Mesothelial cell of epicardium (in vitro differentiated cells): ENCODE measurements at regions not wholly inside any gene's neighbourhood (a gene's known extent, or its start where the extent isn't known, plus 50 kb on each side); places are given as distances from the start of the nearest gene placed in this dataset.

Source experiments
- DNase-seq, 2 experiments: peaks; one replicate each; pipeline ENCODE4 v3.0.0; 2021; ENCODE audit warnings: low spot score in 2 of 2; ENCODE audit not compliant: unreplicated experiment in 2 of 2
- H3K27ac Mint-ChIP-seq: 2 replicates; pipeline ENCODE4 v1.8.0; 2021; ENCODE audit warnings: mixed read lengths
- H3K27me3 Mint-ChIP-seq: 2 replicates; pipeline ENCODE4 v1.8.0; 2021; ENCODE audit warnings: low read depth, mixed read lengths
- H3K36me3 Mint-ChIP-seq: 2 replicates; pipeline ENCODE4 v1.8.0; 2021; ENCODE audit warnings: mixed read lengths
- H3K4me1 Mint-ChIP-seq: 2 replicates; pipeline ENCODE4 v1.8.0; 2021; ENCODE audit warnings: mixed read lengths
- H3K4me3 Mint-ChIP-seq: 2 replicates; pipeline ENCODE4 v1.8.0; 2021; ENCODE audit warnings: mild to moderate bottlenecking, moderate library complexity, mixed read lengths
- H3K9me3 Mint-ChIP-seq: 2 replicates; pipeline ENCODE4 v1.8.0; 2021; ENCODE audit warnings: mixed read lengths
- TF ChIP-seq, protein P1 (sequence below): fragments of 200-600 bp; sonication (generic); IDR thresholded peaks from one replicate; pipeline ENCODE4 v1.5.0; 2021; ENCODE audit warnings: antibody characterized with exemption; ENCODE audit not compliant: unreplicated experiment

DNA sequence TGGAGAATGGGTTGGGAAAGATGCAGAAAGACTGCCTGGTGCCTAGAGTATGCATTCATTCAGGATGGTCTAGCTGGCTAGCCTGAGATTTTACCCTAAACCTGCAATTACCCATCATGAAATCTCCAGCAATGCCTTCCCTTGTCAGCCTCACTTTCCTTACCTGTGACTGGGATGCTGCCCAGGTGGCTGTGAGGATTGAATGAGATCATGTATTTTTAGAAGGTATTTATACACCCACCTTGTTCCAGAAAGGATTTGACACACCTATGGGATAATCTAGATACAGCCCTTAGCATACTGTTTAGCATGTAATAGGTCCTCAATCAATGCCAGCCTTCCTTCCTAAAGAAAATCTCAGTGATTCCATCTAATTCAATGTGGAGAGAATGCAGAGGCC is 561.4 kb downstream of the CDK5RAP2 start:
- no peaks in the 10 kb centered on the region for H3K4me1 Mint-ChIP-seq
- no peak for DNase-seq
- H3K36me3 Mint-ChIP-seq = no peaks in the 10 kb centered on the region
- H3K27ac Mint-ChIP-seq = no peak overlapping the region
- TF ChIP-seq, protein P1, sequence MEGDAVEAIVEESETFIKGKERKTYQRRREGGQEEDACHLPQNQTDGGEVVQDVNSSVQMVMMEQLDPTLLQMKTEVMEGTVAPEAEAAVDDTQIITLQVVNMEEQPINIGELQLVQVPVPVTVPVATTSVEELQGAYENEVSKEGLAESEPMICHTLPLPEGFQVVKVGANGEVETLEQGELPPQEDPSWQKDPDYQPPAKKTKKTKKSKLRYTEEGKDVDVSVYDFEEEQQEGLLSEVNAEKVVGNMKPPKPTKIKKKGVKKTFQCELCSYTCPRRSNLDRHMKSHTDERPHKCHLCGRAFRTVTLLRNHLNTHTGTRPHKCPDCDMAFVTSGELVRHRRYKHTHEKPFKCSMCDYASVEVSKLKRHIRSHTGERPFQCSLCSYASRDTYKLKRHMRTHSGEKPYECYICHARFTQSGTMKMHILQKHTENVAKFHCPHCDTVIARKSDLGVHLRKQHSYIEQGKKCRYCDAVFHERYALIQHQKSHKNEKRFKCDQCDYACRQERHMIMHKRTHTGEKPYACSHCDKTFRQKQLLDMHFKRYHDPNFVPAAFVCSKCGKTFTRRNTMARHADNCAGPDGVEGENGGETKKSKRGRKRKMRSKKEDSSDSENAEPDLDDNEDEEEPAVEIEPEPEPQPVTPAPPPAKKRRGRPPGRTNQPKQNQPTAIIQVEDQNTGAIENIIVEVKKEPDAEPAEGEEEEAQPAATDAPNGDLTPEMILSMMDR = no peak
- H3K27me3 Mint-ChIP-seq = peaks cover 47% of the 10 kb centered on the region
- peaks cover 4% of the 10 kb centered on the region for H3K9me3 Mint-ChIP-seq
- H3K4me3 Mint-ChIP-seq = no peak overlapping the region

DNA sequence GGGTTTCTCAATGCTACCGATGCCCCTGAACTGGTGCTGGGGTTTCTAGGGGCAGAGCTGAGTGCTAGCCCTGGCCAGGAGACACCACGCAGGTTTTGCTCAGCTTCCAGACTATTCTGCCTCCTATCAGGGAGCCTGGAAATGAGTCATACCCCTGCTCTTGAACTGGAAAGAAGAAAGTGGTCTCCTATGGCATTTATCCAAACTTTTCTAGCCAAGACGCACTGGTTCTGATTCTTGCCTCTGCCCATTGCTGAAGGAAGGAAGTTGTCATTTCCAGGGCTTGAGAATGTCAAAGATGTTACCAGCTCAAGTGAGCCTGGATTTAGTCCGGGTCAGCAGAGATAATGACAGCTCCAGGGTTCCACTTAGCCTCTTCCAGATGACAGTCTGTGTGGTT is 561.9 kb downstream of the CDK5RAP2 start:
- peaks cover 4% of the 10 kb centered on the region for H3K9me3 Mint-ChIP-seq

DNA sequence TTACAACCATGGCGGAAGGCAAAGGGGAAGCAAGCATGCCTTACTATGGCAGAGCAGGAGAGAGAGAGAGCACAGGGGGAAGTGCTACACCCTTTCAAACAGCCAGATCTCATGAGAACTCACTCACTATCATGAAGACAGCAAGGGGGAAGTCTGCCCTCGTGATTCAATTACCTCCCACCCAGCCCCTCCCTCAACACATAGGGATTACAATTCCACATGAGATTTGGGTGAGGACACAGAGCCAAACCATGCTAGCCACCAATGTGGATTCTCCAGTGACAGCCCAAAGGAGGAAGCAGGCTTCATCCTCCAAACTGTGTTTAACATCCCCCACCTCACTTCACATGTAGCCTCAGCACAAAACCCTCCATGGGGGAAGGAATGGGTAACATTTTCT is 563.7 kb downstream of the CDK5RAP2 start:
- Mint-ChIP-seq H3K27me3 (peaks cover 63% of the 10 kb centered on the region), H3K36me3 (no peaks in the 10 kb centered on the region), H3K4me1 (no peaks in the 10 kb centered on the region), H3K4me3 (no peak overlapping the region), H3K27ac (no peak overlapping the region), H3K9me3 (peaks cover 4% of the 10 kb centered on the region)
- TF ChIP-seq, protein P1 = no peak
- no peak for DNase-seq

More for the DNA sequence above, 561.9 kb downstream of the CDK5RAP2 start:
- H3K27ac Mint-ChIP-seq = no peak overlapping the region
- no peak overlapping the region for H3K4me3 Mint-ChIP-seq
- TF ChIP-seq, protein P1 = no peak
- peaks cover 48% of the 10 kb centered on the region for H3K27me3 Mint-ChIP-seq
- no peaks in the 10 kb centered on the region for H3K36me3 Mint-ChIP-seq
- DNase-seq = no peak
- H3K4me1 Mint-ChIP-seq = no peaks in the 10 kb centered on the region

DNA sequence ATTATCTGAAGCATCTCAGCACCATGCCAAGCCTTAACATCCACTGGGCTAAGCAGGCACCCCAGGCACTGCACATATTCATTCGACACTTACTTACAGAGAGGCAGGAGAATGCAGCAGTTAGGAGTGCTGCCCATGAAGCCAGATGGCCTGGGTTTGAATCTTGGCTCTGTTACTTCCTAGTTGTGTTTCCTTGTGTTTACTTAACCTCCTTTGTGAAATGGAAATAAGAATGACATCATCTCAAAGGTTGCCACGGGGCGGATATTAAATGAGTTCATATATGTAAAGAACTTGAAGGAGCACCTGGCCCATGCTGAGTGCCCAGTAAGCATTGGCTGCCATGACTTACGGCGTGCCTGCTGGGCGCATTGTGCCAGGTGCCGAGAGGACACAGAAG is 565.2 kb downstream of the CDK5RAP2 start:
- H3K4me1 Mint-ChIP-seq = no peaks in the 10 kb centered on the region
- no peaks in the 10 kb centered on the region for H3K9me3 Mint-ChIP-seq
- no peak overlapping the region for H3K27ac Mint-ChIP-seq
- DNase-seq = no peak
- peaks cover 68% of the 10 kb centered on the region for H3K27me3 Mint-ChIP-seq
- no peaks in the 10 kb centered on the region for H3K36me3 Mint-ChIP-seq
- no peak overlapping the region for H3K4me3 Mint-ChIP-seq
- TF ChIP-seq, protein P1 = no peak

DNA sequence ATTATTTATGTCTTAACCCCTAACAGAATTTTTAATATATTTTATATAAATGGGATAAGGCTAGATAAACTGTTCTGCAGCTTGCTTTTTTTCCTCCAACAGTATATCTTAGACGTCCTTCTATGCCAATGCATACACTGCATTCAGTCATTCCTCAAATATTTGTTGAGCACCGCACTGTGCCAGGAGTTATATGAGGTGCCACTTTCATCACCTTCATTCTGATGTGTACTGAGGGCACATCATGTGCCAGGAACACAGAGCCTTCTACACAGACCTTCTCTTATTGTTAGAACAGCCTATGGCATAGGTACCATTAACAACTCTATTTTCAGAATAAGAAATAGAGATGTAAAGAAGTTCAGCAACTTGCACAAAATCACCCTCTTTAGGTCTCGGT is 570.1 kb downstream of the CDK5RAP2 start:
- no peaks in the 10 kb centered on the region for H3K9me3 Mint-ChIP-seq
- H3K27ac Mint-ChIP-seq = no peak overlapping the region
- H3K36me3 Mint-ChIP-seq = no peaks in the 10 kb centered on the region
- H3K4me1 Mint-ChIP-seq = no peaks in the 10 kb centered on the region
- no peak for DNase-seq
- H3K27me3 Mint-ChIP-seq = peaks cover 60% of the 10 kb centered on the region
- TF ChIP-seq, protein P1 = no peak
- no peak overlapping the region for H3K4me3 Mint-ChIP-seq

DNA sequence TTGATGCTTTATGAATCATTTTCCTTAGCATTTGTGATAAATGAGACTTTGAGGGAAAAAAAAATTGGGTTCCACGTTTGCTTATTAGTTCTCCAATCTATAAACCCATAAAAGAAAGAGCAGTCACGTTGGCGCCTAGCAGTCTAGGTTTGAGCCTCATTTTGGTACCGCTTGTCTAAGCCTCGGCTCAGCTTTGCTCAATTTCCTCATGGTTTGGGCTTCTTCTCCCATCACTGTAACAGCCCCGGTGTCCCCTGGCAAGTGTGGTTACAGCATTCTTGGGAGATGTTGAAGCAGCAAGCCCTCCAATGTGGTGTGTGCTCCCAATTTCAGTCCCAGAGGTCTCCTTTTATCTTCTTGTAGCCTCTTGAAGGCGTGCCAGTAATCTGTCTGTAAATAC is 578.4 kb downstream of the CDK5RAP2 start:
- H3K4me1 Mint-ChIP-seq = peaks cover 3% of the 10 kb centered on the region
- no peak overlapping the region for H3K4me3 Mint-ChIP-seq
- no peaks in the 10 kb centered on the region for H3K9me3 Mint-ChIP-seq
- DNase-seq = no peak
- H3K36me3 Mint-ChIP-seq = no peaks in the 10 kb centered on the region
- TF ChIP-seq, protein P1 = no peak
- no peak overlapping the region for H3K27ac Mint-ChIP-seq
- peaks cover 17% of the 10 kb centered on the region for H3K27me3 Mint-ChIP-seq
